Glomerular endothelial cell (primary cell): ENCODE measurements at regions not wholly inside any gene's neighbourhood (a gene's known extent, or its start where the extent isn't known, plus 50 kb on each side); places are given as distances from the start of the nearest gene placed in this dataset.
"Not testable (repeated sequence)": the region's sequence is repeated elsewhere in the genome, so short reads cannot be mapped to it uniquely, and the experiment has no call there.

Experiments
- DNase-seq: peaks from one replicate; pipeline ENCODE4 v3.0.0-alpha.2; 2011; ENCODE audit warnings: low read depth, low spot score; ENCODE audit errors: extremely low read depth

DNA sequence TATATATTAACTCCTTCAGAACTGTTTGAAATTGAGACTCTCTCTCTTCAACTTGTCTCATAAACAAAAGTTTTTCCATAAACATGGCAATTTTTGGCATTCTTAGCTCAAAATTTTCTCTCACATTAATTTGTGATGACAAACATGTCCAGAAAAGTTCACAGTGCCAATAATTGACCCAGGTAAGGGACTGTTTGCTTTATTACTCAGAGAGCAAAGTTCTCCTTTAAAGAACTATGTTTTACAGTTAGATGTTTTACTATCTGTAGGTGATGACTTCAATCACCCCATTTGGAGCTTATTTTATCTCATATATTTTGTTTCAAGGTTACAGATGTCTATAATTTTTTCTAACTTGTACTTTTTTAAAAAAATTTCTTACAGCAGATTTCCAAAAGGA is 855.6 kb downstream of the SLC16A7 start:
- no peak for DNase-seq

DNA sequence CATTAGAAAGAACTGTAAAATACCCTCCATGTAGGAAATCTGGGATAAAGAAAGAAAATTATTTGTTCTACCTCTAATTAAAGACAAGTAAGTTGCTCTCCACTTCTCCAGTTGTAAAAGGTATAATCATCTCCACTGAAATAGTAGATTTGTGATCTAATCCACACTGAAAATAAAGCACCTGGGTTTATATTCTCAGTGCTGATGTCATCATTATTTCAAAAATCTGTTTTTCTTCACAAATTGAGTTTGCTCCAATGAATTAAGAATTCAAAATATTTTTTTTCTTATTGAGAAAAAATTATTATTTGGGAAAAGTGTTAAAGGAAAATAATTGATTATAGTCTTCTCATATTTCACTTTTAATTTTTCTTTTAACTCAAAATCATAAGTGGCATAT is 869.2 kb downstream of the SLC16A7 start:
- no peak for DNase-seq

DNA sequence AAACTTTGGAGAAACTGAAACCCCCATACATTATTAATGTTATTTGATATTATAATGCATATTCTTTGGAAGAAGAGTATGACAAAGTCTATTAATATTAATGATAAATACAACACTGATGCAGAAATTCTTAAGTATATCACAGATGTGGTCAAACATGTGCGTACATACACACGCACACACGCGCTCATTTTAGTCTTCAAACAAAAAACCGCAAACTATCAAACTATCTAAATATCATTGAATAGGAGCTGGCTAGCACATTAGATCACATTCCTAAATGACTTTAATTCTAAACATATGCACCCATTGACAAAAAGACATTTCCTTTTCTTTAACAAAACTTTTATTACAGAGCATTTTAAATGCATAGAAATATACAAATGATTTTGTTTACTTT is 872.7 kb downstream of the SLC16A7 start:
- DNase-seq = no peak

- no peak for DNase-seq
These were observed 880.0 kb downstream of the SLC16A7 start for GRCh38 chr12:60475825-60476224.

DNA sequence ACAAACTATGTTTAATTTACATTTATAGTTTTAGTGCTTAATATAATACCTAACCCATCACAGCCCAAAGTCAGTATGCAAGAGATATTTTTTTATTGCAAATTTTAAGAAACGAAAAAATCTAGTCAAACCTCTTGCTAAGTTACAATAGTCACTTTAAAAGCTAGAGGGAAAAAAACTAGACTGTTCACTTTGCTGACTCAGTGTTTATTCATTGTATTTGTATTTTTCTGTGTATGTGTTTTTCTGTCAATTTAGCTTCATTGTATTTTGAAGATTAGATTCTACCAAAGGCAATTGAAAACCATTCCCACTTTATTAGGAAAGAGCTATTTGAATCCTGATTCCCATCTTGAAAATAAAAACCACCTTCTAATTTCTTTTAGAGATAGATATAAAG is 891.5 kb downstream of the SLC16A7 start:
- DNase-seq = no peak

GRCh38 chr12:60489071-60489470 is 893.2 kb downstream of the SLC16A7 start:
- DNase-seq = no peak

DNA sequence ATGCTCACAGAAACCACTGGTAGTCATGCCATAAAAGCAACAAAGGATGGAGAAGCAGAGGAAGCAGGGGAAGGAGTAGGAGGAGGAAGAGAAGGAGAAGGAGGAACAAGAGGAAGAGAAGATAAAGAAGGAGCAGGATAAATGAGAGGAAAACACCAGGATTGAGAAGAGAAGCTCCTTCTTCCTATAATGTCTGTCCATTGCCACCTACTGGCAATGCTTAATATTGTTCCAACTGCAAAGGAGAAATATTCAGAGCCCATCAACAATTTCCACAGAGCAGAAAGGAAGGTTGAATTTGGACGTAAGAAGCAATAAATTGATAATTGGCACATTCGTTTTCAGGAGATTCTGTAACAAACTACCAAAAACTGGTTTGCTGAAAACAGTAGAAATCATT is 898.4 kb downstream of the SLC16A7 start:
- no peak for DNase-seq

DNA sequence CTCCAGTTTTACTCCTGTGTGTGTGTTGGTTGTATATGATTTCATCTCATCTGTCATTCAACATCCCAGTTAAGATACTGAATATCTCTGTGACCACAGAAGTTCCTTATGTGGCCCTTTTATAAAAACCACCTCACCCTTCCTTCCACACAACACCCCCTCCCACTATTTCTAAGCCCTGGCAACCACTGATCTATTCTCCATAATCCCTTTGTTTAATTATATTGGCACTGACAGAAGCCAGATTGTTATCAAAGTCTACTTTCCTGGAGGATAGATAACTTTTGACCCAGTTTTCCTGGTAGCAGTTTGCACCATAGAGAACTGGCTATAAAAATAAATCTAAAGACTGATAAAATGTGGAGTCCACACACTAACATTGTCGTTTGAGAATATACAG is 902.8 kb downstream of the SLC16A7 start:
- DNase-seq = no peak

GRCh38 chr12:60501124-60501729 is 905.4 kb downstream of the SLC16A7 start:
- DNase-seq = no peak

GRCh38 chr12:60522684-60523400 is 927.0 kb downstream of the SLC16A7 start:
- DNase-seq = no peak

DNA sequence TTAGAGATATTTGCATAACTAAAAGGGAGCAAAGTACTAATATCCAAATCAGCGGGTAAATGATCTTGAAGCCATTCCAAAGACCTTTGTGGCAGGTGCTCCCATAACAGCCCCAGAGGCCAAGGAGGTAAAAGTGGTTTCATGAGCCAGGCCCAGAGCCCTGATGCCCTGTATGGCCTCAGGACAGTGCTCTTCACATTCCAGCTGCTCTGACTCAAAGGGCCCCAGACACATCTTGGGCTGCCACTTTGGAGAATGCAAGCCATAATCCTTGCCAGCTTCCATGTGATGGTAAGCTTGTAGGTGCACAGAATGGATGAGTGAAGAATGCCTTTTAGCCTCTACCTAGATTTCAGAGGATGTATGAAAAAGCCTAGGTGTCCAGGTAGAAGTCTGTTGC is 933.4 kb downstream of the SLC16A7 start:
- no peak for DNase-seq

- no peak for DNase-seq
These were observed 933.9 kb downstream of the SLC16A7 start for GRCh38 chr12:60529723-60530122.

- DNase-seq = no peak
These were observed 939.5 kb downstream of the SLC16A7 start for GRCh38 chr12:60535363-60535762.

- no peak for DNase-seq
These were observed 943.8 kb downstream of the SLC16A7 start for GRCh38 chr12:60539592-60539991.

- no peak for DNase-seq
These were observed 973.1 kb downstream of the SLC16A7 start for GRCh38 chr12:60568914-60569313.

- no peak for DNase-seq
These were observed 981.8 kb downstream of the SLC16A7 start for GRCh38 chr12:60577607-60578006.

DNA sequence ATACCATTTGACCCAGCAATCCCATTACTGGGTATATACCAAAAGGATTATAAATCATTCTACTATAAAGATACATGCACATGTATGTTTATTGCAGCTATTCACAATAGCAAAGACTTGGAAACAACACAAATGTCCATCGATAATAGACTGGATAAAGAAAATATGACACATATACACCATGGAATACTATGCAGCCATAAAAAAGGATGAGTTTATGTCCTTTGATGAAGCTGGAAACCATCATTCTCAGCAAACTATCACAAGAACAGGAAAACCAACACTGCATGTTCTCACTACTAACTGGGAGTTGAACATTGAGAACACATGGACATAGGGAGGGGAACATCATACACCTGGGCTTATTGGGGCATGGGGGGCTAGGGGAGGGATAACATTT is 991.8 kb downstream of the SLC16A7 start:
- not testable (repeated sequence) for DNase-seq

DNA sequence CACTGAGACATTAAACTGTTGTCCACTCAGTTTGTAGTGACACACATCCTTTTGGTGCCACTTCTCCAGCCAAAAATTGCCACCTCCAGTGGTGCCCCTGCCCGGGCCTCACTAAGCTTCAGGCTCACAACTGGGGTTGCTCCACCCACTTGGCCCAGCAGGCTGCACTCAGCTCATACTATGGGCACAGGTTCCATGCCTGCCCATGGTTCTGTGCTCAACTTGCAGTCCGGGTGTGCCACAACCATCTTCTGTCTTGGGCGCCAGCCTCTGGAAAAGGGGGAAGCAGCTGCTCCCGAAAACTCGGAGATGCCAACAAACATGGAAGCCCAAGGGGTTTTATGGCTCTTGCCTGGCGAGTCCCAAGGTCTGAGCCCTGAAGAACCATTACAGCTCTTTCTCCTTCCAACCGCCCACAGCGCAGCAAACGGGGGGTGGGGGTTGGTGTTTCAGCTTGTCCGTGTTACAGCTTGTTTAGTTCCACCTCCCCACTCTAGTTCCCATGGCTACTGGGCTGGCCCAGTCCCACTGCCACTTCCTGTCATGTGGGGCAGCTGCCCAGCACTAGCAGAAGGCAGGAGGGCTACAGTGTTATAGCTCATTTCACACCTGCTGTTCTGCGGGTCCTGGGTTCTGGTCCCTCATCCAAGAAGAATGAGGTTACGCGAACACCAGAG is 998.3 kb downstream of the SLC16A7 start:
- no peak for DNase-seq

DNA sequence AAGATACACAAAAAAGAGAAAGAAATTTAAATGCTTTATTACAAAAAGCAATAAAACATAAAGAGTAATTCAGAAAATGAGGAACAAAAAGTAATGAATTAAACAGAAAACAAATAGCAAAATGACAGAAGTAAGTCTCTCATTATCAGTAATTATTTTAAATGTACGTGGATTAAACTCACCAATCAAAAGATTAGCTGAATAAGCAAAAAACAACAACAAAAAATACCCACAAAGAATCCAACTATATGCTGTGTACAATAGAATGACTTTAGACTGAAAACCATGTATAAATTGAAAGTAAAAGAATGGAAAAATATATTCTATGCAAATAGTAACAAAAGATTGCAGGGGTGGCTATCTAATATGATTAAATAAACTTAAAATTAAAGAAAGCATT is 1006.8 kb downstream of the SLC16A7 start:
- DNase-seq = no peak

DNA sequence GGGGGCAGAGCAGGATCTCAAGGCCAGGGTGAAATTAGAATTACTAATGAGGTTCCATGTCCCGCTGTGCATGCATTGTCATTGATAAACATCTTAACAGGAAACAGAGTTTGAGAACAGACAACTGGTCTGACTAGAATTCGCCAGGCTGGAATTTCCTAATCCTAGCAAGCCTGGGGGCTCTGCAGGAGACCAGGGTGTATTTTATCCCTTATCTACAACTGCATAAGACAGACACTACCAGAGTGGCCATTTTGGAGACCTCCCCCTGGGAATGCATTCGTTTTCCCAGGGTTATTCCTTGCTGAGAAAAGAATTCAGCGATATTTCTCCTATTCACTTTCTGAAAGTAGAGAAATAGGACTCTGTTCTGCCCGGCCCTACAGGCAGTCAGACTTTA is 1007.6 kb downstream of the SLC16A7 start:
- DNase-seq = not testable (repeated sequence)

GRCh38 chr12:60616400-60616799 is 1020.6 kb downstream of the SLC16A7 start:
- no peak for DNase-seq

DNA sequence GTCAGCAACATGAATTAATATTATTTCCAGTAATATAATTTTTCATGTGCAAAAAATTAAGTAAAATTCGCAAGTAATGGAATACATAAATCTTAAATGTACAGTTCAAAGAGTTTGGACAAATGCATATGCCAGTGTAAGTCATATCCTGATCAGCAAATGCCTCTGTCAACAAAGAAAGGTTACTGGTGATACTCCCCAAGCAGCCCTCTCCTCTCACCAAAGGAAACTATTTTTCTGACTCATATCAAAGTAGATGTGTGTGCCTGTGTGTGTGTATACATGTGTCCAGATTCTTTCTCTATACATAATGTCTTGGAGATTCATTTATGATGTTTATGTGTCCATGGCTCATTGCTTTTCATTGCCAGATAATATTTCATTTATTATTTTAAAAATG is 1035.0 kb downstream of the SLC16A7 start:
- DNase-seq = no peak
